RWPE2 (cell line): ENCODE measurements at regions not wholly inside any gene's neighbourhood (a gene's known extent, or its start where the extent isn't known, plus 50 kb on each side); places are given as distances from the start of the nearest gene placed in this dataset.

Experiments
- ATAC-seq: fragments of 200-7000 bp; cut with Tn5 transposase; 3 replicates; pipeline ENCODE4 v1.9.1; 2021; ENCODE audit warnings: low read depth
- DNase-seq: peaks from one replicate; pipeline ENCODE4 v3.0.0-alpha.2; 2020; ENCODE audit warnings: low spot score
- H3K27ac ChIP-seq: fragments of 450-650 bp; 2 replicates; pipeline ENCODE4 v1.5.1; 2017; ENCODE audit warnings: mild to moderate bottlenecking; ENCODE audit not compliant: poor library complexity, severe bottlenecking
- H3K27me3 ChIP-seq: fragments of 250-450 bp; sonication (Bioruptor Pico); 2 replicates; pipeline ENCODE4 v1.5.1; 2021; ENCODE audit warnings: mild to moderate bottlenecking, moderate library complexity; ENCODE audit not compliant: insufficient read depth, poor library complexity, severe bottlenecking
- H3K36me3 ChIP-seq: fragments of 250-450 bp; sonication (Bioruptor Pico); 2 replicates; pipeline ENCODE4 v1.5.1; 2020; ENCODE audit warnings: low read depth, mild to moderate bottlenecking, moderate library complexity
- H3K4me1 ChIP-seq: fragments of 250-450 bp; sonication (Bioruptor Pico); 2 replicates; pipeline ENCODE4 v1.5.1; 2021; ENCODE audit warnings: mild to moderate bottlenecking, moderate library complexity; ENCODE audit not compliant: insufficient read depth, poor library complexity, severe bottlenecking
- H3K4me3 ChIP-seq: fragments of 250-450 bp; sonication (Bioruptor Pico); 2 replicates; pipeline ENCODE4 v1.5.1; 2021; ENCODE audit warnings: mild to moderate bottlenecking, moderate library complexity; ENCODE audit not compliant: severe bottlenecking
- H3K9me3 ChIP-seq: fragments of 250-450 bp; sonication (Bioruptor Pico); 2 replicates; pipeline ENCODE4 v1.5.1; 2021; ENCODE audit warnings: mild to moderate bottlenecking, moderate library complexity; ENCODE audit not compliant: severe bottlenecking
- TF ChIP-seq, protein P1 (sequence below): fragments of 450-650 bp; IDR thresholded peaks from one replicate; pipeline ENCODE4 v1.5.1; 2017; ENCODE audit warnings: mild to moderate bottlenecking, moderate library complexity; ENCODE audit not compliant: poor library complexity, severe bottlenecking

DNA sequence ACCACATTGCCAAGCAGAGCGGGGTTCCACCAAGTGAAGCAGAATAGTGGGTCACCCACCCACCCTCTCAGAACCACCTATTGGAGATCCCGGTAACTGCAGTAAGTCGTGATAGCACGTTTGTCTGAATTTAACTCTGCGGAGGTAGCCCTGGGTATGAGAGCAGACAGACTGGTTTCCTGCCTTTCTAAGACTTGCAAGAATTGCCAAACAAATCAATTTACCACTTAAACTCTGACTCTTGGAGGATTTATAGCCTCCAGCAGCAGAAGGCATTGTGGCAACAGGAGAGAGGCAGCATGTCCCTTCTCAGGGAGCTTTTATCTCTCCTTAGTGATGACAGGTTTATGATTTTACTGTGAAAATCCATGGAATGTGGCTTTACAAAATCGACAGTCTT, 287.9 kb upstream of the FMN2 start:
- no peak for DNase-seq
- no peaks in the 10 kb centered on the region for H3K4me1 ChIP-seq
- no peaks in the 10 kb centered on the region for H3K9me3 ChIP-seq
- no peak overlapping the region for H3K27ac ChIP-seq
- H3K36me3 ChIP-seq: no peaks in the 10 kb centered on the region
- no peak overlapping the region for H3K4me3 ChIP-seq
- ATAC-seq: no peak
- TF ChIP-seq, protein P1, sequence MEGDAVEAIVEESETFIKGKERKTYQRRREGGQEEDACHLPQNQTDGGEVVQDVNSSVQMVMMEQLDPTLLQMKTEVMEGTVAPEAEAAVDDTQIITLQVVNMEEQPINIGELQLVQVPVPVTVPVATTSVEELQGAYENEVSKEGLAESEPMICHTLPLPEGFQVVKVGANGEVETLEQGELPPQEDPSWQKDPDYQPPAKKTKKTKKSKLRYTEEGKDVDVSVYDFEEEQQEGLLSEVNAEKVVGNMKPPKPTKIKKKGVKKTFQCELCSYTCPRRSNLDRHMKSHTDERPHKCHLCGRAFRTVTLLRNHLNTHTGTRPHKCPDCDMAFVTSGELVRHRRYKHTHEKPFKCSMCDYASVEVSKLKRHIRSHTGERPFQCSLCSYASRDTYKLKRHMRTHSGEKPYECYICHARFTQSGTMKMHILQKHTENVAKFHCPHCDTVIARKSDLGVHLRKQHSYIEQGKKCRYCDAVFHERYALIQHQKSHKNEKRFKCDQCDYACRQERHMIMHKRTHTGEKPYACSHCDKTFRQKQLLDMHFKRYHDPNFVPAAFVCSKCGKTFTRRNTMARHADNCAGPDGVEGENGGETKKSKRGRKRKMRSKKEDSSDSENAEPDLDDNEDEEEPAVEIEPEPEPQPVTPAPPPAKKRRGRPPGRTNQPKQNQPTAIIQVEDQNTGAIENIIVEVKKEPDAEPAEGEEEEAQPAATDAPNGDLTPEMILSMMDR: no peak
- H3K27me3 ChIP-seq: no peaks in the 10 kb centered on the region

DNA sequence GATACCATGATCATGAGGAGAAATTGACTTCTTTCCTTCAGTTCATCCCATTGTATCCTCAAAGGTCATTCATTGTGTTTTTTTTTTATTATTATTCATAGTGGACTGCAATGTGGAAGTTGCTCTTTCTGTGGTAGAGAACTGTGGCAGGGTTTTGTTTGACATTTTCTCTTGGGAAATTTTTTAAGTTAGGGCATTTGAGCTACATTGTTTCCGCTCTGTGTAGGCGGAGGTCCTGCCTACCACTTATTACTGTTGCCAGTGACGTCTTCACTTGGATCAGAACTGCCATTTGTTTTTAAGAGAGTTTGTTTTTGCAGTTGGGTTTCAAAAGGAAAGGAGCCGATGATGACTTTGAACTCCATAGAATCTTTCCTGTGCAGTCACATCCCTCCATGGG, 287.4 kb upstream of the FMN2 start:
- TF ChIP-seq, protein P1: no peak
- ATAC-seq (no peak), DNase-seq (no peak)
- Histone ChIP-seq H3K36me3 (no peaks in the 10 kb centered on the region), H3K27me3 (no peaks in the 10 kb centered on the region), H3K4me1 (no peaks in the 10 kb centered on the region), H3K9me3 (no peaks in the 10 kb centered on the region), H3K27ac (no peak overlapping the region), H3K4me3 (no peak overlapping the region)

DNA sequence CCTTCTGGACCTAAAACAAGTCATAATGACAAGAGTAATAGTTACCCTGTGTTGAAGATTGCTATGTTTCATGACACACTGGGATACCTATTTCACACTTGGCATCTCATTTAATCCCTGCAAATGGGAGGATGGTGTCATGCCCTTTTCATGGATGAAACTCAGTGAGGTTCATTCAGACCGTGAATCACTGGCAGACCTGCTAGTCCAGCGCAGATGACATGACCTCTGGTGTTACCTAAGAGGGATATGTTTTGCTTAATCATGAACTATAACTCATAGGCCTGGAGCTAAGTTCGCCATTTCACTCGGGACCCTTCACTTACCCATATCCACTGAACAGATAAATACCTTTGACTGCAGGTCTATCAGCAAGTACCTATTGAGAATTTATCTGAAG, 286.6 kb upstream of the FMN2 start:
- Histone ChIP-seq H3K36me3 (no peaks in the 10 kb centered on the region), H3K4me3 (no peak overlapping the region), H3K4me1 (no peaks in the 10 kb centered on the region), H3K9me3 (no peaks in the 10 kb centered on the region), H3K27me3 (no peaks in the 10 kb centered on the region), H3K27ac (no peak overlapping the region)
- no peak for ATAC-seq
- TF ChIP-seq, protein P1: no peak
- no peak for DNase-seq

DNA sequence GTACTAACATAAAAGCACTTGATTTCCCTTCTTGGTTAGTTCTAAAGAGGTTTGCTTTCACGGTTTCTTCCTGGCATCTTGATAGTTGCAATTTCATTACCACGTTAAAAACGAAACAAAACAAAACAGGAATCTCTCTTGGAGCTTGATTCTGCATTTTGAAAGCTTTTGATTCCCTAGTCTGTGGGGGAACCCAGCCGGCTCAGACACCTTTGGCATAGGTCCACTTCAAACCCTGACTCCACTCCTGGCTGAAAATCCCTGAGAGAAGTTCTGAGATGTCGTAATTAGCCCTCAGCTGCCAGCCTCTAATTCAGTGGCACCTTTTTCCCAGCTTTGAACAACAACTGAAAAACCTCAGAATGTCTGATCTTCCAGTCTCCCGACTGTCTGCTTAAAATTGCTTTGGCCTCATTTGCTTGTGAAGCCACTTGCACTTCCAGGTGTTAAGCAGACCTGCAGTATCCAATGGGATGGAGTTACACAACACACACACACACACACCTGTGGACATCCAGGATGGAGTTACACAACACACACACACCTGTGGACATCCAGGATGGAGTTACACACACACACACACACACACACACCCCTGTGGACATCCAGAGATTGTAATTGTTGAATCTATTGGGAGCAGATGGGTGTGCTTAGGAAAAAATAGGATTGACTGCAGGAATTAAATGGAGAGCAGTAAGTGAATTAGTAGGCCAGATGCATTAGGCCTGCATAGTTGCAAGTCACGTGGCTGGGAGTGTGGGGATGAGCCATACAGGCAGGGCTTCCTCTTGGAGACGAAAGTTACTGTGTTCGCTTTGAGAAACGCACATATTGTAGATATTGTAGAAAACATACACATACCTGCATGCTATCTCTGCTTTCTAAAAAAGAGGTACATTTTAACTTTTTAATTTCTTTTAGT, 285.6 kb upstream of the FMN2 start:
- DNase-seq: no peak
- ATAC-seq: no peak

More for the DNA sequence above, 285.6 kb upstream of the FMN2 start:
- H3K36me3 ChIP-seq: no peaks in the 10 kb centered on the region
- no peak overlapping the region for H3K4me3 ChIP-seq
- H3K27me3 ChIP-seq: no peaks in the 10 kb centered on the region
- no peak overlapping the region for H3K27ac ChIP-seq
- TF ChIP-seq, protein P1: no peak
- H3K9me3 ChIP-seq: no peaks in the 10 kb centered on the region
- no peaks in the 10 kb centered on the region for H3K4me1 ChIP-seq
